Upper lobe of left lung (tissue), 4 donors: ENCODE measurements at regions not wholly inside any gene's neighbourhood (a gene's known extent, or its start where the extent isn't known, plus 50 kb on each side); places are given as distances from the start of the nearest gene placed in this dataset.

Source experiments
- CTCF ChIP-seq, 6 experiments: fragments of 450-650 bp in 4 of 6; fragments of 200-600 bp in 2 of 6; sonication (generic) in 2 of 6; IDR thresholded peaks; one replicate each; pipeline ENCODE4 v1.5.1; 2016 to 2019; ENCODE audit warnings: antibody characterized with exemption in 6 of 6
- EP300 ChIP-seq, 4 donors: sonication (generic); formaldehyde crosslinking; IDR thresholded peaks; one replicate each; pipeline ENCODE4 v1.5.1; 2017; ENCODE audit warnings: antibody characterized with exemption in 4 of 4, control low read depth in 2 of 4
- POLR2A ChIP-seq, 4 donors: fragments of 450-650 bp; IDR thresholded peaks; one replicate each; pipeline ENCODE4 v1.5.1; 2016 to 2017; ENCODE audit warnings: antibody characterized with exemption in 4 of 4, mild to moderate bottlenecking in 2 of 4
- POLR2AphosphoS5 ChIP-seq, 2 donors: sonication (generic); formaldehyde crosslinking; IDR thresholded peaks; one replicate each; pipeline ENCODE4 v1.5.1; 2017; ENCODE audit warnings: antibody characterized with exemption in 2 of 2

DNA sequence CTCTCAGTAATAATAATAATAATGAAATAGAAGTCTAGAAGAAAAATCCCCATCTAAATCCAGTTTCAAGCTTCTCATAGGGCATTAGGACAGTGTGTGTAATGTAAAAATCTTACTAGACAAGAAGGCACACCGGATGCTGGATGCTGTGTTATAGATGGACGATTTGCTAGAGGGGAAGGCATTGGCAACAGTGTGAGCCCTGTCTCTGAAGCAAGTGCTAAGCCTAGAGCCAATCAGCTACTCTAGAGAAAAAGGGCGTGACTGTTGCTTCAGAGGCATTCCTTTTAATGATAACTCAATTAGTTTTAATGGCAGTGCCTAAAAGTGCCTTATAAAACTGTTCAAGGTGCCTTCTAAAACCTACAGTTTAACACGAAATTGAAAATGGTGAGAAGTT, 344.9 kb downstream of the TDRD15 start:
- TF ChIP-seq CTCF (IDR thresholded peaks at IDR 0.05) (no peak), POLR2AphosphoS5 (IDR thresholded peaks at IDR 0.05) (no peak), EP300 (IDR thresholded peaks at IDR 0.05) (no peak), POLR2A (IDR thresholded peaks at IDR 0.05) (no peak)
